Glomerular visceral epithelial cell (primary cell): ENCODE measurements at regions not wholly inside any gene's neighbourhood (a gene's known extent, or its start where the extent isn't known, plus 50 kb on each side); places are given as distances from the start of the nearest gene placed in this dataset.
"Not testable (repeated sequence)": the region's sequence is repeated elsewhere in the genome, so short reads cannot be mapped to it uniquely, and the experiment has no call there.

Source experiments
- DNase-seq: peaks from one replicate; pipeline ENCODE4 v3.0.0-alpha.2; 2016; ENCODE audit errors: extremely low spot score

GRCh38 chr15:22665711-22666110, 120.7 kb upstream of the NIPA1 start:
- not testable (repeated sequence) for DNase-seq

GRCh38 chr15:22684786-22685185, 101.7 kb upstream of the NIPA1 start:
- DNase-seq = peak; percentile 38

GRCh38 chr15:22699881-22700280, 86.6 kb upstream of the NIPA1 start:
- DNase-seq = not testable (repeated sequence)

- DNase-seq = not testable (repeated sequence)
Measured at GRCh38 chr15:22710831-22711341, 75.6 kb upstream of the NIPA1 start.

- not testable (repeated sequence) for DNase-seq
Measured at GRCh38 chr15:22713933-22714332, 72.5 kb upstream of the NIPA1 start.

- DNase-seq = not testable (repeated sequence)
Measured at GRCh38 chr15:22714358-22715132, 71.9 kb upstream of the NIPA1 start.

GRCh38 chr15:22715133-22715845, 71.2 kb upstream of the NIPA1 start:
- DNase-seq = not testable (repeated sequence)

- DNase-seq = not testable (repeated sequence)
Measured at GRCh38 chr15:22719980-22720379, 66.5 kb upstream of the NIPA1 start.

- DNase-seq = not testable (repeated sequence)
Measured at GRCh38 chr15:22726104-22726503, 60.3 kb upstream of the NIPA1 start.

- not testable (repeated sequence) for DNase-seq
Measured at GRCh38 chr15:22735067-22735466, 51.4 kb upstream of the NIPA1 start.

GRCh38 chr15:22735781-22736180, 50.7 kb upstream of the NIPA1 start:
- DNase-seq = no peak

- DNase-seq = not testable (repeated sequence)
Measured at GRCh38 chr15:22736200-22736599, 50.2 kb upstream of the NIPA1 start.
